Left ventricle myocardium inferior (tissue), 1 donor: ENCODE measurements at regions not wholly inside any gene's neighbourhood (a gene's known extent, or its start where the extent isn't known, plus 50 kb on each side); places are given as distances from the start of the nearest gene placed in this dataset.
"Not testable (repeated sequence)": the region's sequence is repeated elsewhere in the genome, so short reads cannot be mapped to it uniquely, and the experiment has no call there.

ENCODE experiments used
- DNase-seq: peaks from one replicate; pipeline ENCODE4 v3.0.0-alpha.2; 2020
- H3K27ac ChIP-seq: fragments of 200-600 bp; replicated peaks from 2 replicates; pipeline ENCODE4 v1.8.0; 2021
- H3K27me3 ChIP-seq: fragments of 200-600 bp; 2 replicates; pipeline ENCODE4 v1.8.0; 2021; ENCODE audit warnings: low read depth
- H3K36me3 ChIP-seq: fragments of 200-600 bp; 2 replicates; pipeline ENCODE4 v1.8.0; 2021
- H3K4me1 ChIP-seq: fragments of 200-600 bp; 2 replicates; pipeline ENCODE4 v1.8.0; 2021
- H3K4me3 ChIP-seq: fragments of 200-600 bp; 2 replicates; pipeline ENCODE4 v1.8.0; 2021; ENCODE audit warnings: mild to moderate bottlenecking, moderate library complexity
- H3K9me3 ChIP-seq: fragments of 200-600 bp; replicated peaks from 2 replicates; pipeline ENCODE4 v1.8.0; 2021
- CTCF ChIP-seq: fragments of 200-600 bp; IDR thresholded peaks from 2 replicates; pipeline ENCODE4 v1.8.0; 2021; ENCODE audit warnings: antibody characterized with exemption, mild to moderate bottlenecking, borderline replicate concordance
- intact Hi-C: fragments of 100-400 bp; cut with micrococcal nuclease; formaldehyde crosslinking; loops from one replicate; pipeline ENCODE4 v1.11.0; 2022
- donor health status: DM: no; HTN: yes; CAD: no; lungs with severe emphysema.

- Histone ChIP-seq H3K4me3 (no peak overlapping the region), H3K9me3 (no peaks in the 10 kb centered on the region), H3K36me3 (no peaks in the 10 kb centered on the region), H3K27ac (peak overlapping the region; percentile 93), H3K4me1 (peaks cover 54% of the 10 kb centered on the region), H3K27me3 (peaks cover 5% of the 10 kb centered on the region)
- intact Hi-C loops = no loop called here
- no peak for DNase-seq
- TF ChIP-seq CTCF = no peak
Observed at GRCh38 chr1:229862017-229862774, 204.8 kb upstream of the GALNT2 start.

DNA sequence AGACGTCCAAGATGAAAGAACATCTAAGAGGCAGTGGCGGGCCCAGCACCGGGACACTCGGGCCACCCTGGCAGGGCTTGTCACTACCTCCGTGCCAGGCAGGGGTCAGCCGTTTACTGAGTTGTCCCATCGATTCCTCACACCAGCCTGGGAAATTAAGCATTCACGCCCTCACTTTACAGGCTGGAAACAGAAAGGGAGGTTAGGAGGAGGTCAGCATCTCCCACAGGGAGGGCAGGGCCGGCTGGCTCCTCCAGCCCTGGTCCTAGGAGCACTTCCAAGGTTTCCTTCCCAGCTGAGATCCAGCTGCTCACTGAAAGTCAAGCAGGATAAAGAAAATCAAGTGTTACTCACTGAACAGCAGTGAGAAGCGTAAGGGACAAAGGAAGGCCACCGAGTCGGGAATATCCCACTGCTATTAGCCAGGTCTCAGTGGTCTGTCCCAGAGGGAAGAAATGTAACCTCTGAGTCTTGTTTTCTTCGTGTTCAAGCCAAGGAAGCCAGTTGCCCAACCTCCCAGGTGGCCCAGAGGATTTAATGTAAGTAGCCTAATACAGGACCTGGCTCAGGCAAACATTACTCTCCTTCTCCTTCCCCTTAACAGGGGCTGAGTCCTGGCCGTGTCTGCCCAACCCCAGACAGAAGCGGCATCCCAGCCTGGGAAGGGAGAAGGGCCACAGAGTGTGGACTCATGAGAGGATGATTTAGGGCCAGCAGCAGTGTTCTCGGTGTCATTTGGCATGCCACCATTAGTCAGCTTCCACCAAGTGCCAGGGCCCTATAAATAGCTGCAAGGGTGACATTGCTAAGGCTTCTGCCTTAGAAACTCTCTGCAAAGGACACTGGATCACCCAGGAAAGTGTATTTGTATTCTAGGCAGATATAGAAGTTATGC is 203.1 kb upstream of the GALNT2 start:
- H3K9me3 ChIP-seq = no peaks in the 10 kb centered on the region
- H3K4me1 ChIP-seq = peaks cover 54% of the 10 kb centered on the region
- DNase-seq = peak; percentile 46
- intact Hi-C loops = no loop called here
- H3K27ac ChIP-seq = peak overlapping the region; percentile 93
- TF ChIP-seq CTCF = no peak
- no peak overlapping the region for H3K4me3 ChIP-seq
- H3K27me3 ChIP-seq = peaks cover 5% of the 10 kb centered on the region
- H3K36me3 ChIP-seq = no peaks in the 10 kb centered on the region

DNA sequence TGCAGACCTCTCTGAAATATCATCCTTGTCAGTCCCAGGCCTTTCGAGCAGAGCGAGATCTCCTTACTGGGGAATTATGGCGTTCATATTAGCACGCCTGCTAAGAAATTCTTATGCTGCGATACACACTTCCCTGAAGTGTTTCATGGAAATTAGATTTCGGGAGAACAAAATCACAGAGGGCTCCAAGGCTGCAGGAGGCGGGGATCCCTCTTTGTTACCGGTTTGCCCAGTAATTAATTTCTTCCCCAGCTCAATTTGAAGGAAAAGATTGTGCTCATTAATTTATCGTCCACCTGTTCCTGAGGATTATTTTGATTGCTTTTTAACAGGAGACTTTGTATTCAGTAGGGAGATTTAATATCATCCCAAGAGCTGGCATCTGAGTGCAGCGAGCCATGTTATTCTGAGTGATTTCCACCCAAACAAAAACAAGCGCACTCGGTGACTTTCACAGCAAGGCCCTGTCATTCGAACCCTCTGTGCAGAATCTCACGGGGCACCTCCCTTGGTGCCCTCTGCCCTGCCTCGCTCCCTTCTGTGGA is 202.3 kb upstream of the GALNT2 start:
- no peak for DNase-seq
- H3K9me3 ChIP-seq = no peaks in the 10 kb centered on the region
- peak overlapping the region; percentile 93 for H3K27ac ChIP-seq
- peaks cover 58% of the 10 kb centered on the region for H3K4me1 ChIP-seq
- no peak for TF ChIP-seq CTCF
- H3K27me3 ChIP-seq = peaks cover 5% of the 10 kb centered on the region
- no peak overlapping the region for H3K4me3 ChIP-seq
- intact Hi-C loops = no loop called here
- no peaks in the 10 kb centered on the region for H3K36me3 ChIP-seq

DNA sequence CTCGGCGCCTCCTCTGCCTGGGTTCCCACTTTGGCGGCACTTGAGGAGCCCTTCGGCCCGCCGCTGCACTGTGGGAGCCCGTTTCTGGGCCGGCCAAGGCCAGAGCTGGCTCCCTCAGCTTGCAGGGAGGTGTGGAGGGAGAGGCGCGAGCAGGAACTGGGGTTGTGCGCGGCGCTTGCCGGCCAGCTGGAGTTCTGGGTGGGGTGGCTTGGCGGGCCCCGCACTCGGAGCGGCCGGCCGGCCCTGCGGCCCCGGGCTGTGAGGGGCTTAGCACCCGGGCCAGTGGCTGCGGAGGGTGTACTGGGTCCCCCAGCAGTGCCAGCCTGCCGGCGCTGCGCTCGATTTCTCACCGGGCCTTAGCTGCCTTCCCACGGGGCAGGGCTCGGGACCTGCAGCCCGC is 201.7 kb upstream of the GALNT2 start:
- H3K27me3 ChIP-seq, DNase-seq, H3K9me3 ChIP-seq, H3K4me3 ChIP-seq, H3K36me3 ChIP-seq, intact Hi-C loops: not testable (repeated sequence)
- Histone ChIP-seq H3K27ac (peak overlapping the region; percentile 93), H3K4me1 (peaks cover 61% of the 10 kb centered on the region)

DNA sequence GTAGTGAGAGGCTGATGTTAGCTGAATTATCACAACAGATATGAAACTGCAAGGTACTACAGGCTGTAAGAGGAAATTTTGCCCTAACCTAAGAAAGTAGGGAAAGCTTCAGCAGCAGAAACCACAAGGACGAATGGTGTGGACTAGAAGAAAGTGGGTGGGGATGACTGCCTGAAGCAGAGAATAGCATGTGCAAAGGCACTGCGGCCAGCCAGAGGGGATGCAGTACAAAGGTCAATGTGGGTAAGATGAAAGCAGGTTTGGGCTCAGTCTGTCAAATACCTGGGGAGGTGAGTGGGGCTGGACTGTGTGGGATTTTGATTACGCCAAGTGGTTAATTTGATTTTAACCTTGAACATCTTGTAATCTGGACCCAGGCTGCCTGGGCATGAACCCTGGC is 199.3 kb upstream of the GALNT2 start:
- DNase-seq = no peak
- Histone ChIP-seq H3K36me3 (no peaks in the 10 kb centered on the region), H3K27ac (no peak overlapping the region), H3K27me3 (peaks cover 5% of the 10 kb centered on the region), H3K4me1 (peaks cover 39% of the 10 kb centered on the region), H3K4me3 (no peak overlapping the region), H3K9me3 (no peaks in the 10 kb centered on the region)
- no peak for TF ChIP-seq CTCF
- intact Hi-C loops = no loop called here
